ENCODE measurements at regions not wholly inside any gene's neighbourhood (a gene's known extent, or its start where the extent isn't known, plus 50 kb on each side); places are given as distances from the start of the nearest gene placed in this dataset.
A peak's percentile ranks its signal among the peaks of the same experiment; 100 is the strongest.

DNA sequence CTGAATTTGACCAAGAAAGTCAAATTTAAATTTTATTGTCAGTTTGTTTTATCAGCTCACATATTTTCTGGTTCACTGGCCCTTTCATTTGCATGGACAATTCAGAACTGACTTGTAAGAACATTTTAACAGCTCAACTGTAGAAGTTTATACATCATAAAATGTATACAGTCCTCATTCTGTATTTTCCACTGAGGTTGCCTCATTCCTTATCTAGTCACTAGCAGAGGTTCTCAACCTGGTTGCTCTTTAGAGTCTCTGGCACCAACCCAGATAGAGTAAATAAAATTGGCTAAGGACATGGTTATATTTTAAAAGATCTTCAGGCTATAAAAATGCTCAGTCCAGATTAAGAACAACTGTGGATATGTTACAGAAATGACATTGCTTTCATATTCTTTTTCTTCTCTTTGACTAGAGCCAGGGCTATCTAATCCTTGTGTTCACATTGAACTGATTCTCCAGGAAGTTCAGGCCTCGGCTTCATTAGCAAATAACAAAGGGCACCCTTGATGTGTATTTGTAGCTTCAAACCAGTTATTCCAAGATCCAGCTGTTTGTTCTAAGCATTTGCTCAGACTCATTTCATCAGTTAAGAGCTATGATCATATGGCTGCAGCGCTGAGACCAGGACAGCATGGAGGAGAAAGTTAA, 782.5 kb downstream of the ETS1 start:
- H3K4me3 ChIP-seq (ENCODE audit: low read length, poor library complexity, severe bottlenecking) = no peak overlapping the region
- TF ChIP-seq EZH2phosphoT487 (IDR thresholded peaks at IDR 0.05; ENCODE audit: borderline replicate concordance) (no peak), CTCF (conservative IDR thresholded peaks at IDR 0.05; ENCODE audit: low read length) (no peak)
- no peaks in the 10 kb centered on the region for H3K36me3 ChIP-seq (ENCODE audit: insufficient read depth, low read length)
- no peaks in the 10 kb centered on the region for H3F3A ChIP-seq (ENCODE audit: low read depth)
- no peaks in the 10 kb centered on the region for H4K20me1 ChIP-seq (ENCODE audit: insufficient read depth, low read length, poor library complexity, severe bottlenecking)
- no peaks in the 10 kb centered on the region for H3K9me3 ChIP-seq (ENCODE audit: insufficient read depth, low read depth, low read length)
- H3K4me1 ChIP-seq (ENCODE audit: insufficient read depth, low read length, poor library complexity, severe bottlenecking) = peaks cover 4% of the 10 kb centered on the region
- H3K9me2 ChIP-seq (replicated peaks; ENCODE audit: low read depth, low read length) = no peaks in the 10 kb centered on the region
- no peak overlapping the region for H3K9ac ChIP-seq (ENCODE audit: low read depth, low read length, poor library complexity, severe bottlenecking)
- no peaks in the 10 kb centered on the region for H3K27me3 ChIP-seq (ENCODE audit: insufficient read depth, low read length, poor library complexity, severe bottlenecking)
- peak overlapping the region; percentile 46; the same call in 1 of the 2 replicates for H2AFZ ChIP-seq (ENCODE audit: low read length)
- no peaks in the 10 kb centered on the region for H3K79me2 ChIP-seq (ENCODE audit: insufficient read depth, low read length)
- no peak overlapping the region for H3K4me2 ChIP-seq (ENCODE audit: low read depth, low read length, poor library complexity, severe bottlenecking)

- H2AFZ ChIP-seq (ENCODE audit: low read length) = no peak overlapping the region
- no peak overlapping the region for H3K9ac ChIP-seq (ENCODE audit: low read depth, low read length, poor library complexity, severe bottlenecking)
- no peak for TF ChIP-seq CTCF (conservative IDR thresholded peaks at IDR 0.05; ENCODE audit: low read length)
- no peaks in the 10 kb centered on the region for H3F3A ChIP-seq (ENCODE audit: low read depth)
- no peaks in the 10 kb centered on the region for H3K9me3 ChIP-seq (ENCODE audit: insufficient read depth, low read depth, low read length)
- H3K4me3 ChIP-seq (ENCODE audit: low read length, poor library complexity, severe bottlenecking) = no peak overlapping the region
- no peaks in the 10 kb centered on the region for H4K20me1 ChIP-seq (ENCODE audit: insufficient read depth, low read length, poor library complexity, severe bottlenecking)
- no peaks in the 10 kb centered on the region for H3K36me3 ChIP-seq (ENCODE audit: insufficient read depth, low read length)
- no peak overlapping the region for H3K4me2 ChIP-seq (ENCODE audit: low read depth, low read length, poor library complexity, severe bottlenecking)
- no peaks in the 10 kb centered on the region for H3K9me2 ChIP-seq (replicated peaks; ENCODE audit: low read depth, low read length)
- H3K27me3 ChIP-seq (ENCODE audit: insufficient read depth, low read length, poor library complexity, severe bottlenecking) = no peaks in the 10 kb centered on the region
- H3K79me2 ChIP-seq (ENCODE audit: insufficient read depth, low read length) = no peaks in the 10 kb centered on the region
- H3K4me1 ChIP-seq (ENCODE audit: insufficient read depth, low read length, poor library complexity, severe bottlenecking) = peaks cover 4% of the 10 kb centered on the region
Observed at GRCh38 chr11:127803755-127804154, 783.6 kb downstream of the ETS1 start.

DNA sequence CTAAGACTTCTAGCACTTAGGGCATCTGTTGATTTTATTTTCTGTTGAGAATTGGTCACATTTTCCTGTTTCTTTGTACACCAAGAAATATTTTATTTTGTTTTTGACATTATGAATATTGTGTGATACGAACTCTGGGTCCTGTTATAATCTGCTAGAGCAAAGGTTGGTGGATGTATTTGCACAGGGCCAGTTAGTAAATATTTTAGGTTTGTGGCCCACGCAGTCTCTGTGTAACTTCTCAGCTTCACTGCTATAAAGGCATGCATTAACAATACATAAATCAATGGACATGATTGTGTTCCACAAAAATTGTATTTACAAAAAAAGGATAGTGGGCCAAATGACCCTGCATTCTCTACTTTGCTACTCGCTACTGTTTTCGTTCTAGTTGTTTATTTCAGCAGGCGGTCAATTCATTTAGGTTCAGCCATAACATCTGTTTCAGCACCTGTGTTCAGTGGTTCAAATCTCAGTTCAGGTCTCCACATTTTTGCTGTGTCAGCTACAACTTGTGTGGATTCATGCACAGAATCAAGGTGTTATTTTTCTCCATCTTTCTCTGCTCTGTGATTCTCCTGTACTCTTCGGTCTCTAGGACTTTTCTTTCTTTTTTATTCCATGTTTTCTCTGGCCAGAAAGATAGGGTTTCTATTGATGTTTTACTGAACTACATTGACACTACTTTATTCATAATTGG, 786.2 kb downstream of the ETS1 start:
- Histone ChIP-seq H3K9me3 (ENCODE audit: insufficient read depth, low read depth, low read length) (no peaks in the 10 kb centered on the region), H3K4me2 (ENCODE audit: low read depth, low read length, poor library complexity, severe bottlenecking) (no peak overlapping the region), H3K36me3 (ENCODE audit: insufficient read depth, low read length) (no peaks in the 10 kb centered on the region), H3K79me2 (ENCODE audit: insufficient read depth, low read length) (no peaks in the 10 kb centered on the region), H3K27me3 (ENCODE audit: insufficient read depth, low read length, poor library complexity, severe bottlenecking) (no peaks in the 10 kb centered on the region), H3K4me1 (ENCODE audit: insufficient read depth, low read length, poor library complexity, severe bottlenecking) (peaks cover 4% of the 10 kb centered on the region), H3K4me3 (ENCODE audit: low read length, poor library complexity, severe bottlenecking) (no peak overlapping the region), H3K9me2 (replicated peaks; ENCODE audit: low read depth, low read length) (no peaks in the 10 kb centered on the region), H3F3A (ENCODE audit: low read depth) (no peaks in the 10 kb centered on the region), H2AFZ (ENCODE audit: low read length) (no peak overlapping the region), H4K20me1 (ENCODE audit: insufficient read depth, low read length, poor library complexity, severe bottlenecking) (no peaks in the 10 kb centered on the region), H3K9ac (ENCODE audit: low read depth, low read length, poor library complexity, severe bottlenecking) (no peak overlapping the region)
- TF ChIP-seq EZH2phosphoT487 (IDR thresholded peaks at IDR 0.05; ENCODE audit: borderline replicate concordance) (no peak), CTCF (conservative IDR thresholded peaks at IDR 0.05; ENCODE audit: low read length) (no peak)
